Hematopoietic multipotent progenitor cell treated with erythropoietin and hydrocortisone succinate and interleukin-3 and kit ligand, for 6 days (in vitro differentiated cells): ENCODE measurements at regions not wholly inside any gene's neighbourhood (a gene's known extent, or its start where the extent isn't known, plus 50 kb on each side); places are given as distances from the start of the nearest gene placed in this dataset.
"Not testable (repeated sequence)": the region's sequence is repeated elsewhere in the genome, so short reads cannot be mapped to it uniquely, and the experiment has no call there.

Source experiments
- DNase-seq: peaks from one replicate; pipeline ENCODE4 v3.0.0-alpha.2; 2015

DNA sequence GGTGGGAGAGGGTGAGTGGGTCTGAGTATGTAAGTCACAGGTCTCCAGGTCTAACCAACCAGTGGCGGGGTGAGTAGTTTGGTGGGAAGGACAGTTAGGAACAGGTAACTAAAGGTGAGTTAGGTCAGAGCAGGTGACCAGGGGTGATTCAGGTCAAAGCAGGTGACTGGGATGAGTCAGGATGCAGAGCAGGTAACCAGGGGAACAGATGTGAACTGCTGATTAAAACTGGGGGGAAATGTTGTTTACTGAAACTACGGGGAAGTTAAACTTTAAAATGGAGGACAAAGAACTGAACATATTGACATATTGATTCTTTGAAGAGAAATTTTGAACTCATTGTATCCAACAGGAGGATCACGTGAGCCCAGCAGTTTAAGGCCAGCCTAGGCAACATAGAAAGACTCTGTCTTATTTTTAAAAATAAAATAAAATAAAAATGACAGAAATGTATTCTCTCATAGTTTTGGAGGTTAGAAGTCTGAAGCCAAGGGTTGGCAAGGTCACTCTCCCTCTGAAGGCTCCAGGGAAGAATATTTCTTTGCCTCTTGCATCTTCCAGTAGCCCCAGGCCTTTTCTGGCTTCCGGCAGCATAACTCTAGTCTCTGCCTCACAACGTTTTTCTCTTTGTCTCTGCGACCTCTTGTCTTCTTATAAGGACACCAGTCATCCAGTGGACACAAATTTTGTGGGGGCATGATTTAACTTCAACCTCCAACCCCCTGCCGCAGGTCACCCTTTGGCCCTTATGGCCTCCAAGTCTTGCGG is 64.3 kb upstream of the TINAGL1 start:
- DNase-seq: no peak

DNA sequence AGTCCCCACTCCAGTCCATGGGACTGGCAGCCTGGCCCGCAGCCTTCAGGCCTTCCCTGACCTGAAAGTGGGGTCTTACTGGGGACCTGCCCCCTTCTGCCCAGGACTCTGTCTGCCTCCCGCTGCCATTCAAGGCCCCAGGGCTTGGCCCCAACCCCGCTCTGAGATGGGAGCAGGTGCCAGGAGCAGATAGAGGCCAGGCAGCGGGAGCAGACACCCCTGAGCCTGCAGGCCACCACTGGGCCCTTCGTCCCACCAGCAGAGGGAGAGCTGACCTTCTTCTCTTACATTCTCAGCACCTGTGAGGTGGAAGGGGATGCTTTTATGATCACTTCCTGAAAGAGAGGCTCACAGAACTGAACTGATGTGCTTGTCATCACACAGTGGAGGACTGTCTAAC is 62.2 kb upstream of the TINAGL1 start:
- DNase-seq: no peak

DNA sequence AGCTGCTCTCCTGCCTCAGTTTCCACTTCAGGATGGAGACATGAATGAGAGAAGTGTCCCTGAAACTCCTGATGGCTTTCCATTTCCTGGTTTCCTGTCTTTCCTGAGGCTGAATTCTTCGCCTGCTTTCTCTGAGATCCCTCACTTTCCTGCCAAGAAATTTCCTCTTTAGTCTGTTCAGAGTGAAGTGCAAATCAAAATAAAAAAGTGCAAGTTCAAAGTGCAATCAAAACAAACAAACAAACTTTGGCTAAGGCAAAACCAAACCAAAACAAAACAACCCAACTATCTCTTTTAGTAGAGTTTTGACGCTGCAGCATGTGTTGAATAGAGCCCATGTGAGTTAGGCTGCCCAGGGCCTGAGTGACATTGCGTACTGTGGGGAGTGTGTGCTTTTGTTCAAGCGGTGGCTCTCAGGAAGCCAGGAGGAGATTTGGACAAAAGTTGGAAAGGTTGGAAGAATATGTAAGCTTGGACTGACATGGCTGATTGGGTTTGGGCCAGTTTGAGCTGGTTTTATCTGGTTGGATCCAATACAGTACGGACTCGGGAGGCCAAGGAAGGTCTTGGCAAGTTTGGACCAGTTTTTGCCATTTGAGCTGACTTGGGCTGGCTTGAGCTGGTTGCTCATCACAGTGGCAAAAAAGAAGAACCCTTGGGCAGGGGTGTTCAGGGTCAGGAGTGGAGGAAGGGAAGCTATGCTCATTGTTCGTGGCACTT is 61.1 kb upstream of the TINAGL1 start:
- DNase-seq: no peak

DNA sequence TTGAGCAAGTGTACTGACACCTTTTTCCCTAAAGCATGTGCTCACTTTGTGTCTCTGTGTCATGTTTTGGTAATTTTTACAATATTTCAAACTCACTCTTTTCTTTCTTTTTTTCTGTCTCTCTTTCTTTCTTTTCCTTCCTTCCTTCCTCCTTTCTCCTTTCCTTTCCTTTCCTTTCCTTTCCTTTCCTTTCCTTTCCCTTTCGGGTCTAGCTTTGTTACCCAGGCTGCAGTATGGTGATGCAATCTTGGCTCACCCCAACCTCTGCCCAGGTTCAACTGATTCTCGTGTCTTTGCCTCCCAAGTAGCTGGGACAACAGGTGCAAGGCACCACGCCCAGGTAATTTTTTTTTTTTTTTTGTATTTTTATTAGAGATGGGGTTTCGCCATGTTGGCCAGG is 60.4 kb upstream of the TINAGL1 start:
- no peak for DNase-seq

DNA sequence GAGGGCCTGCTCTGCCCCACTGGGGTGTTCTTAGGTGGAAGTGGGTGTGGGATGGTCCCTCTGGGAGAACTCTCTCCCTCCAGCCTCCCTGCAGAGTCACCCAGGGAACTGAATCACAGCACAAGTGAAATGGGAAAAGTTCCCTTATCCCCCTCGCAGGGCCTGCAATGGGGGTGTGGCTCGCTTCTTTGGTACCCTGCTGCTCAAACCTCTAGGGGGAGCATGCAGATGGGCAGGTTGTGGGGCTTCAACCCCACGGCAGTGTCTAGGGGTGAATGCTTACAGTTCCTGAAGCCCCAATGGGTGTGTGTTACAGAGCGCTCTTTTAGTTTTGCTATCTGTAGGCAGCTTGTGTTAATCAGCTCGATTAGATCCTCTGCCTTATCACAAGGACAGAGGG is 59.0 kb upstream of the TINAGL1 start:
- no peak for DNase-seq

DNA sequence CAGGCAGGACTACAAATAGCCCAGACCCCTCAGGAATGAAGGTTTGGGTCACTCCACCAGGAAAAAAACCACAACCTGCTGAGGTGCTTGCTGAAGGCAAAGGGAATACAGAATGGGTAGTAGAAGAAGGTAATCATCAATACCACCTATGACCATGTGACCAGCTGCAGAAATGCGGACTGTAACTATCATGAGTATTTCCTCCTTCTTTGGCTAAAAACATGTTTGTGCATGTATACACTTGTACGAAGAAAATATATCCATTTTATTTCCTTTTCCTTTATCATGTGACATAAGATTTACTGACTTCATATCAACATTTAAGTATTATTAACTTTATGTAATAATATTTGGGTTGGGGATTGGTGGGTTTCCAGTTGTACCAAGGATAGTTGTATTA is 58.3 kb upstream of the TINAGL1 start:
- DNase-seq: not testable (repeated sequence)

DNA sequence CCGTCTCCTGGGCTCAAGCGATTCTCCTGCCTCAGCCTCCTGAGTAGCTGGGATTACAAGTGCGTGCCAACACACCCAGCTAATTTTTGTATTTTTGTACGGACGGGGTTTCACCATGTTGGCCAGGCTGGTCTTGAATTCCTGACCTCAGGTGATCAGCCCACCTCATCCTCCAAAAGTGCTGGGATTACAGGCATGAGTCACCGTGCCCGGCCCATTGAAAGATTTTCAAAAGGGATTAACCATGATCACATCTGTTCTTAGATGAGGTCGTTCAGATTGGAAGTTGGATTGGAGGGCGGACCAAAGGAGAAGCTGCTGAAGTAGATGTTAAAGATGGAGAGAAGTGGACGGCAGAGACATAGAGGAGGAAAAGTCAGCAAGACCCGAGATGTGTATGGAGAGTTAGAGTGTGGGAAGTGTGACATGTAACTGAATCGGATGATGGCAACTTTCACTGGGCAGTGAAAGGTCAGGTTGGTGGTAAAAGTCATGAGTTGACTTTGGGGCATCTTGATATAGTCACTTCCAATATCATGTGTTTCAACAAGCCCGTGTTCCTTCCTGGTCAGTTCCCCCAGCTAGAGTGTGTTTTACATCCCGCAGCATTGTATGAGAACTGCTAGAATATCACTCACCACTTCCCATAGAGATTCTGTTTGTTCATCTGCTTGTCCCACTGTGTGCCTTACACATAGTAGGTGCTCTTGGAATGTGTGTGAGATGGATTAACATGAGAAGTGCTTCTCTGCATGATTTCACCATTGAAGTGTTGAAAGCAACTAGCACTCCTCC is 54.4 kb upstream of the TINAGL1 start:
- DNase-seq: no peak

DNA sequence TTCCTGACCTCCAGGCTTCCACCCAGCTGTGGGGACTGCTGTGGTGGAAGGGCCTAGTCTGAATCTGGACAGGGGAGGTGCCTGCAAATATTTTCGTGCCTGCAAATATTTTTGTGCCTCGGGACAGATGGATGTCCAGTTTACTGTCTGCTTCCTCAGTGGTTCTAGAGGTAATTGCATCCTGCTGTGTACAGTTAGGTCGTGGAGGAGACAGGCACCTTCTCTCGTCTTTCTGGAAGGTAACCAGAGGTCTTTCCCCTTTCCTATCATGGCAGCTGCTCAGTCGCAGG is 53.8 kb upstream of the TINAGL1 start:
- no peak for DNase-seq

DNA sequence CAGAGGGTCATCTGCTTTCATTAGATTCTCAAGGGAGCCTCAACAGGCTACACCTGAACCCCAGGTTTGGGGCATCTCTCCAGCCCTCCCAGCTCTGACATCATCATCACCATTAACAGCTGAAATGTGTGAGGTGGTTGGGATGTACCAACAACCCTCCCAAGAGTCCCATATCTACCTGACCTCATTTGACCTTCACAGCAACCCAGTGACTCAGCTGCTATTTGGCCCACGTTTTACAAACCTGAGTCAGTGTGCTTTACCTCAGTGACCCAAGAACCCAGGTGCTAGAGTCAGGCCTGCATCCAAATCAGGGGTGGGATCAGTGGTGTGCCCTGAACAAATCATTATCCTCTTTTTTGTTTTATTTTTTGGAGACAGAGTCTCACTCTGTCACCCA is 53.3 kb upstream of the TINAGL1 start:
- DNase-seq: no peak

DNA sequence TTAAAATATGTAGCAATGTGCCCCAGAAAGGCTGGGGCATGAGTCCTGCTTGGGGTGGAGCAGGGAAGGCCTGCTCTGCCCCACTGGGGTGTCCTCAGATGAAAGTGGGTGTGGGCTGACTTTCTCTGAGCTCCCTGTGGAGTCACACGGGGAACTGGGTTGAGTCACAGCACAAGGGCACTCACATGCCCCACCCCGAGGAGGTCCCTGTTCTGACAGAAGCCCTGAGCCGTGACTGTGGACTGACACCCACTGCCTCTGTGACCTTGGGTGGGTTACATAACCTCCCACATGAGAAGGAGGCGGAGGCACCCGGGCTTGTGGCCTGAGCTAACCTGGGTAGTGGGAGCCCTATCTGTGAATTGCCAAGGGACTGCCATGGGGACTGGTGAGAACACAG is 52.5 kb upstream of the TINAGL1 start:
- DNase-seq: peak; percentile 58

DNA sequence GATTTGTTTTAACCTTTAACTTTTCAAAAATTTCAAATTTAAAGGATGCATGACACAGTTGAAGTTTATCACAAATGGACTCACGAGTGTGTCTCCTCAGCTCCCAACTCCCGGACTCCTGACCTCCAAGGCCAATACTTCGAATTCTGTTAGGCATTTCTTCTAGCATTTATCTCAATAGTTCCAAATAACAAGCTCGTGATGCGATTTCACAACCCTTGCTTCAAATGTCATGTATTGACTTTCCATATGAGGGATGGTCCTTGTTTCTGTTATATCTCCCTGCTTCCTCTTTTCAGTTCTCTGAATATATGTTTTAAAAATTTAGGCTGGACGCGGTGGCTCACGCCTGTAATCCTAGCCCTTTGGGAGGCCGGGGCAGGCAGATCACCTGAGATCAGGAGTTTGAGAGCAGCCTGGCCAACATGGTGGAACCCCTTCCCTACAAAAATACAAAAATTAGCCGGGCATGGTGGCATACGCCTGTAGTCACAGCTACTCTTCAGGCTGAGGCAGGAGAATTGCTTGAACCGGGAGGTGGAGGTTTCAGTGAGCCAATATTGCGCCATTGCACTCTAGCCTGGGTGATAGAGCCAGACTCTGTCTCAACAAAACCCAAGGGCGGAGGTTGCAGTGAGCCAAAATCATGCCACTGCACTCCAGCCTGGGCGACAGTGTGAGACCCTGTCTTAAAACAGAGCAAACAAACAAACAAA is 52.0 kb upstream of the TINAGL1 start:
- DNase-seq: peak; percentile 52
